H1 (cell line): ENCODE measurements at regions not wholly inside any gene's neighbourhood (a gene's known extent, or its start where the extent isn't known, plus 50 kb on each side); places are given as distances from the start of the nearest gene placed in this dataset.

ENCODE experiments used
- CTCF ChIA-PET: fragments of 300-600 bp; sonication (Branson Sonifier 250); formaldehyde crosslinking; loops from one replicate; lab custom pipeline; 2021; ENCODE audit not compliant: partially characterized antibody; lab: Charles Lee
- POLR2A ChIA-PET: fragments of 300-600 bp; sonication (Branson Sonifier 250); formaldehyde crosslinking; loops from one replicate; lab custom pipeline; 2021; ENCODE audit warnings: inconsistent platforms; ENCODE audit not compliant: partially characterized antibody; lab: Charles Lee
- DNase-seq, 2 experiments: peaks; one replicate each; pipeline versions ENCODE4 v3.0.0 to v3.0.0-alpha.2; 2010 to 2022; ENCODE audit warnings: low spot score in 2 of 2, low read depth in 1 of 2, mixed read lengths in 1 of 2
- FAIRE-seq: peaks from 2 replicates; lab custom pipeline; 2011; peaks lifted over from hg19 to GRCh38; lab: Jason Lieb, UNC
- H2AFZ ChIP-seq: 2 replicates; pipeline ENCODE4 v1.8.1; 2012; ENCODE audit warnings: low read length, inconsistent platforms
- H2AK5ac ChIP-seq: 2 replicates; pipeline ENCODE4 v1.6.1; 2013; ENCODE audit warnings: low read depth, low read length
- H2BK120ac ChIP-seq: replicated peaks from 2 replicates; pipeline ENCODE3; 2013; ENCODE audit warnings: low read depth, low read length, inconsistent platforms
- H2BK12ac ChIP-seq: 2 replicates; pipeline ENCODE4 v1.6.1; 2013; ENCODE audit warnings: low read depth, low read length
- H2BK15ac ChIP-seq: 2 replicates; pipeline ENCODE4 v1.6.1; 2013; ENCODE audit warnings: low read length
- H2BK20ac ChIP-seq: 2 replicates; pipeline ENCODE4 v1.6.1; 2013; ENCODE audit warnings: low read length
- H2BK5ac ChIP-seq: 2 replicates; pipeline ENCODE4 v1.6.1; 2013; ENCODE audit warnings: low read depth, low read length
- H3K14ac ChIP-seq: 2 replicates; pipeline ENCODE4 v1.6.1; 2013; ENCODE audit warnings: inconsistent platforms; ENCODE audit not compliant: insufficient read length
- H3K18ac ChIP-seq: 2 replicates; pipeline ENCODE4 v1.6.1; 2013; ENCODE audit warnings: low read length; ENCODE audit errors: extremely low read depth
- H3K23ac ChIP-seq: 2 replicates; pipeline ENCODE4 v1.6.1; 2013; ENCODE audit warnings: inconsistent platforms; ENCODE audit not compliant: insufficient read length
- H3K23me2 ChIP-seq: 2 replicates; pipeline ENCODE4 v1.6.1; 2013; ENCODE audit warnings: low read depth, low read length
- H3K27ac ChIP-seq: 2 replicates; pipeline ENCODE4 v1.6.1; 2011; ENCODE audit warnings: low read depth, low read length, inconsistent platforms
- H3K27me3 ChIP-seq, 4 experiments: replicated peaks in 1 of 4; 1 replicate in 1 of 4; 2 replicates in 3 of 4; pipeline versions ENCODE4 v1.6.1 to v1.8.1; 2011 to 2013; ENCODE audit warnings: low read length in 3 of 4, mild to moderate bottlenecking in 3 of 4, inconsistent platforms in 2 of 4, mixed read lengths in 2 of 4, moderate library complexity in 1 of 4; ENCODE audit not compliant: control insufficient read depth in 3 of 4, insufficient read depth in 3 of 4; ENCODE audit errors: extremely low read depth in 1 of 4
- H3K36me3 ChIP-seq, 4 experiments: 2 replicates each; pipeline versions ENCODE4 v1.6.1 to v1.8.1; 2011 to 2013; ENCODE audit warnings: mild to moderate bottlenecking in 4 of 4, low read length in 3 of 4, moderate library complexity in 2 of 4, control low read depth in 1 of 4, inconsistent platforms in 1 of 4; ENCODE audit not compliant: insufficient read depth in 4 of 4, control insufficient read depth in 2 of 4
- H3K4ac ChIP-seq: replicated peaks from 2 replicates; pipeline ENCODE3; 2013; ENCODE audit warnings: low read length, low read depth, mixed read lengths, inconsistent platforms; ENCODE audit not compliant: insufficient read length
- H3K4me1 ChIP-seq, 4 experiments: replicated peaks in 1 of 4; 1 replicate in 1 of 4; 2 replicates in 3 of 4; pipeline versions ENCODE4 v1.6.1 to v1.8.1; 2011 to 2013; ENCODE audit warnings: low read length in 3 of 4, inconsistent platforms in 2 of 4, mixed read lengths in 1 of 4; ENCODE audit not compliant: insufficient read depth in 4 of 4, control insufficient read depth in 3 of 4
- H3K4me2 ChIP-seq, 2 experiments: 2 replicates each; pipeline versions ENCODE4 v1.6.1 to v1.8.1; 2011 to 2013; ENCODE audit warnings: low read depth in 2 of 2, low read length in 2 of 2, control low read depth in 1 of 2, inconsistent platforms in 1 of 2, mild to moderate bottlenecking in 1 of 2; ENCODE audit not compliant: insufficient read depth in 1 of 2
- H3K4me3 ChIP-seq, 4 experiments: fragments of 200-600, 300-600 bp in 1 of 4; sonication (generic), shearing (Covaris generic), sonication (Bioruptor Twin) in 1 of 4; 2 replicates each; pipeline versions ENCODE4 v1.5.1 to v1.8.1; 2011 to 2016; ENCODE audit warnings: low read length in 4 of 4, low read depth in 3 of 4, control low read depth in 2 of 4, inconsistent platforms in 2 of 4, mild to moderate bottlenecking in 2 of 4, mixed read lengths in 1 of 4, moderate library complexity in 1 of 4; ENCODE audit not compliant: insufficient read depth in 2 of 4; ENCODE audit errors: extremely low read depth in 1 of 4
- H3K56ac ChIP-seq: replicated peaks from 2 replicates; pipeline ENCODE3; 2013; ENCODE audit warnings: low read depth, mild to moderate bottlenecking, mixed read lengths, low read length, inconsistent platforms; ENCODE audit not compliant: insufficient read length
- H3K79me1 ChIP-seq: 2 replicates; pipeline ENCODE4 v1.6.1; 2013; ENCODE audit warnings: low read depth, low read length, control low read depth
- H3K79me2 ChIP-seq, 2 experiments: 2 replicates each; pipeline versions ENCODE4 v1.6.1 to v1.8.1; 2012 to 2013; ENCODE audit warnings: low read length in 2 of 2, mild to moderate bottlenecking in 2 of 2, inconsistent platforms in 1 of 2; ENCODE audit not compliant: insufficient read depth in 2 of 2, control insufficient read depth in 1 of 2
- H3K9ac ChIP-seq, 4 experiments: replicated peaks in 1 of 4; 1 replicate in 1 of 4; 2 replicates in 3 of 4; pipeline versions ENCODE4 v1.6.1 to v1.8.1; 2011 to 2013; ENCODE audit warnings: low read depth in 3 of 4, low read length in 3 of 4, control low read depth in 2 of 4, mild to moderate bottlenecking in 2 of 4, moderate library complexity in 2 of 4, inconsistent platforms in 1 of 4; ENCODE audit errors: extremely low read depth in 1 of 4
- H3K9me3 ChIP-seq, 2 experiments: 2 replicates each; pipeline versions ENCODE4 v1.6.1 to v1.8.1; 2012 to 2013; ENCODE audit warnings: mild to moderate bottlenecking in 2 of 2, moderate library complexity in 2 of 2, control low read depth in 1 of 2, inconsistent platforms in 1 of 2, low read depth in 1 of 2, low read length in 1 of 2, mixed read lengths in 1 of 2; ENCODE audit not compliant: insufficient read depth in 2 of 2
- H4K20me1 ChIP-seq, 2 experiments: replicated peaks in 1 of 2; 2 replicates each; pipeline versions ENCODE3 to v1.8.1; 2011 to 2013; ENCODE audit warnings: inconsistent platforms in 2 of 2, low read length in 2 of 2, mild to moderate bottlenecking in 1 of 2; ENCODE audit not compliant: insufficient read depth in 2 of 2, control insufficient read depth in 1 of 2
- H4K5ac ChIP-seq: 2 replicates; pipeline ENCODE4 v1.6.1; 2013; ENCODE audit warnings: low read length, low read depth, mixed read lengths, inconsistent platforms; ENCODE audit not compliant: insufficient read length
- H4K8ac ChIP-seq: 2 replicates; pipeline ENCODE4 v1.8.0; 2013; ENCODE audit warnings: mild to moderate bottlenecking, moderate library complexity, low read length, inconsistent platforms; ENCODE audit not compliant: insufficient read depth; ENCODE audit errors: extremely low read depth
- H4K91ac ChIP-seq: replicated peaks from 2 replicates; pipeline ENCODE3; 2013; ENCODE audit warnings: low read length, mixed read lengths, inconsistent platforms; ENCODE audit not compliant: insufficient read length
- ATF3 ChIP-seq: IDR thresholded peaks from 2 replicates; pipeline ENCODE4 v1.6.1; 2011; ENCODE audit warnings: low read depth, mild to moderate bottlenecking, low read length; ENCODE audit not compliant: insufficient read depth
- RFX5 ChIP-seq: IDR thresholded peaks from 2 replicates; pipeline ENCODE4 v1.6.1; 2011; ENCODE audit warnings: low read depth, low read length, improper control_type of control experiment, borderline replicate concordance
- WGBS, 2 experiments: shearing (Covaris generic) in 1 of 2; methylation state at CpG; one replicate each; pipeline versions ENCODE4 v1.1.6 to v1.1.7; 2013 to 2015; ENCODE audit warnings: low lambda C conversion rate in 2 of 2, mixed read lengths in 2 of 2, inconsistent platforms in 1 of 2, low coverage in 1 of 2, missing lambda C conversion rate in 1 of 2; ENCODE audit not compliant: insufficient replicate concordance in 2 of 2, insufficient coverage in 1 of 2, insufficient read length in 1 of 2; ENCODE audit errors: extremely low coverage in 1 of 2, missing lambda C conversion rate in 1 of 2; 5-methylcytosine and 5-hydroxymethylcytosine counted together

- H3K9ac ChIP-seq, result no peak overlapping the region
- no peak overlapping the region for H3K4ac ChIP-seq
- H3K23ac ChIP-seq, result no peak overlapping the region
- no peak for FAIRE-seq
- H4K91ac ChIP-seq, result no peak overlapping the region
- no peaks in the 10 kb centered on the region for H4K20me1 ChIP-seq
- 92% methylated on average over 6 of the region's 6 CpGs; no CpG with 5 or more reads in 1 of the 2 experiments for WGBS, 2 experiments
- POLR2A ChIA-PET, result no interaction called here
- no peak overlapping the region for H3K18ac ChIP-seq
- no peak overlapping the region for H2BK12ac ChIP-seq
- no peak overlapping the region for H3K14ac ChIP-seq
- no peak overlapping the region for H4K5ac ChIP-seq
- no peaks in the 10 kb centered on the region for H3K79me2 ChIP-seq
- H3K79me1 ChIP-seq, result no peaks in the 10 kb centered on the region
- H2BK15ac ChIP-seq, result no peak overlapping the region
- no peak overlapping the region for H3K56ac ChIP-seq
- no peak for TF ChIP-seq ATF3
- TF ChIP-seq RFX5, result no peak
- H3K9me3 ChIP-seq, result peaks cover 0 to 7% of the 10 kb centered on the region in 2 experiments; a peak in 2 of 4 replicates
- H3K4me2 ChIP-seq, result no peak overlapping the region
- no peak overlapping the region for H2AFZ ChIP-seq
- no peaks in the 10 kb centered on the region for H3K4me1 ChIP-seq
- no peak overlapping the region for H2BK120ac ChIP-seq
- CTCF ChIA-PET, result interaction anchor here (0.8 kb wide), 1 partner anchor 10 kb away, joined by 4 read pairs; no protein-coding TSS in a partner anchor
- no peak overlapping the region for H2AK5ac ChIP-seq
- no peak overlapping the region for H2BK5ac ChIP-seq
- no peak for DNase-seq
- no peaks in the 10 kb centered on the region for H3K36me3 ChIP-seq
- no peaks in the 10 kb centered on the region for H3K27me3 ChIP-seq
- no peaks in the 10 kb centered on the region for H3K23me2 ChIP-seq
- H3K27ac ChIP-seq, result no peak overlapping the region
- no peak overlapping the region for H4K8ac ChIP-seq
- no peak overlapping the region for H2BK20ac ChIP-seq
- no peak overlapping the region for H3K4me3 ChIP-seq
Observed at GRCh38 chr6:168793649-168794048, 352.7 kb downstream of the SMOC2 start.
